GM20000 (cell line): ENCODE measurements at regions not wholly inside any gene's neighbourhood (a gene's known extent, or its start where the extent isn't known, plus 50 kb on each side); places are given as distances from the start of the nearest gene placed in this dataset.
A peak's percentile ranks its signal among the peaks of the same experiment; 100 is the strongest.

Source experiments
- DNase-seq: peaks from one replicate; pipeline ENCODE4 v3.0.0; 2012; ENCODE audit warnings: low spot score
- TF ChIP-seq, protein P1 (sequence below): IDR thresholded peaks from 2 replicates; pipeline ENCODE4 v1.5.1; 2012; ENCODE audit warnings: mild to moderate bottlenecking, control low read depth; ENCODE audit errors: extremely low read depth, missing control alignments

- no peak for DNase-seq
- TF ChIP-seq, protein P1, sequence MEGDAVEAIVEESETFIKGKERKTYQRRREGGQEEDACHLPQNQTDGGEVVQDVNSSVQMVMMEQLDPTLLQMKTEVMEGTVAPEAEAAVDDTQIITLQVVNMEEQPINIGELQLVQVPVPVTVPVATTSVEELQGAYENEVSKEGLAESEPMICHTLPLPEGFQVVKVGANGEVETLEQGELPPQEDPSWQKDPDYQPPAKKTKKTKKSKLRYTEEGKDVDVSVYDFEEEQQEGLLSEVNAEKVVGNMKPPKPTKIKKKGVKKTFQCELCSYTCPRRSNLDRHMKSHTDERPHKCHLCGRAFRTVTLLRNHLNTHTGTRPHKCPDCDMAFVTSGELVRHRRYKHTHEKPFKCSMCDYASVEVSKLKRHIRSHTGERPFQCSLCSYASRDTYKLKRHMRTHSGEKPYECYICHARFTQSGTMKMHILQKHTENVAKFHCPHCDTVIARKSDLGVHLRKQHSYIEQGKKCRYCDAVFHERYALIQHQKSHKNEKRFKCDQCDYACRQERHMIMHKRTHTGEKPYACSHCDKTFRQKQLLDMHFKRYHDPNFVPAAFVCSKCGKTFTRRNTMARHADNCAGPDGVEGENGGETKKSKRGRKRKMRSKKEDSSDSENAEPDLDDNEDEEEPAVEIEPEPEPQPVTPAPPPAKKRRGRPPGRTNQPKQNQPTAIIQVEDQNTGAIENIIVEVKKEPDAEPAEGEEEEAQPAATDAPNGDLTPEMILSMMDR = no peak
These were observed 207.8 kb downstream of the NDFIP2 start for GRCh38 chr13:79688741-79689140.

DNA sequence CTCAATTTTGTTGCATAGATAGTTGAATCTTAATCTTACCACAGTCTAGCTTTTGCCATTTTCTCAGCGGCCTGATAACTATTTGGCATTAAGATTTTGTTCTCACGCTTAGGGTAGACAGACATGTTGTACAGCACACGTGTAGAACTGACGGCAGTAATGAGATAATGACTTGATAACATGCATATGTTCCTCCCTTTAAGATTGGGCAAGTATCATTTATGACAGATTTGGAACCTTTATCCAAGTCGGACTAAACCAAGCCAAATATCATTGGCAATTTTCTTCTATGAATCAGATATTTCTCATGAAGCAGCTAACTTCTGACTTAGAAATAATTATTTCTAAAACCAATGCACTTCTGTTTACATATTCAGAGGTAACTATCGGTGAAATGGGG lies 205.5 kb downstream of the NDFIP2 start:
- TF ChIP-seq, protein P1 = no peak
- DNase-seq = no peak

GRCh38 chr13:79684371-79684770 lies 203.4 kb downstream of the NDFIP2 start:
- DNase-seq = no peak
- TF ChIP-seq, protein P1 = no peak

DNA sequence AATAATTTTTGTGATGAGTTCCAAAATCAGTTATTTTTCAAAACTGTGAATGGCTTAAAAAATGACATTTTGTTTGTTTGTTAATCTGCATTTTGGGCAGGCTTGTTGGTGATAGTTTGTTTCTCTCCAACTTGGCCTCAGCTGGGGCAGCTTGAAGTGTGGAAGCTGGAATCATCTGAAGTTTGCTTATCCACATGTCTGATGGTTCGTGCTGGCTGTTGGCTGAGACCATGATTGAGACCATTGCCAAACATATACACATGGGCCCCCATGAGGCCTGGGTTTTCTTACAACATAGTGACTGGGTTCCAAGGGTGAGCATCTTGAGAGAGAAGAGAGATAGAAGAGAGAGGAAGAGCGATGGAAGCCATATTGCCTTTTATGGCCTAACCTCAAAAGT lies 201.2 kb downstream of the NDFIP2 start:
- TF ChIP-seq, protein P1 = no peak
- DNase-seq = no peak

DNA sequence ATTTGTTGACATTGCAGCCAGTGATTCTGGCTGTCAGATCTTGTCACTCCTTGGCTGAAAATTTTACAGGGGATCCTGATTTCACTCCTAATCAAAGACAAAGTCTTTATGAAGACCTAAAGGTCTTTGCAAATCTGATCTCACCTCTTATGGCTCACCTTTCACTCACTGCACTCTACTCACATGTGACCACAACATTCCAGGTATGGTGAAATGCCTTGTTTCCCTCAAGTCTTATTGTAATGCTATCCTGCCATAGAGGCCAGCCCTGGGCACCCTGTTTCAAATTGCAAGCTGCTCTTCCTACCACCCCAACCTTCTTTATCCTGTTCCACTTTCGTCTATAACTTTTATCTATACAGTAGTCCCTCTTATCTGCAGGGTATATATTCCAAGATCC lies 200.1 kb downstream of the NDFIP2 start:
- DNase-seq = no peak
- TF ChIP-seq, protein P1 = no peak

- DNase-seq = no peak
- TF ChIP-seq, protein P1 = no peak
These were observed 199.5 kb downstream of the NDFIP2 start for GRCh38 chr13:79680485-79680884.

GRCh38 chr13:79679334-79679733 lies 198.4 kb downstream of the NDFIP2 start:
- DNase-seq = peak; percentile 15
- TF ChIP-seq, protein P1 = peak; percentile 83

DNA sequence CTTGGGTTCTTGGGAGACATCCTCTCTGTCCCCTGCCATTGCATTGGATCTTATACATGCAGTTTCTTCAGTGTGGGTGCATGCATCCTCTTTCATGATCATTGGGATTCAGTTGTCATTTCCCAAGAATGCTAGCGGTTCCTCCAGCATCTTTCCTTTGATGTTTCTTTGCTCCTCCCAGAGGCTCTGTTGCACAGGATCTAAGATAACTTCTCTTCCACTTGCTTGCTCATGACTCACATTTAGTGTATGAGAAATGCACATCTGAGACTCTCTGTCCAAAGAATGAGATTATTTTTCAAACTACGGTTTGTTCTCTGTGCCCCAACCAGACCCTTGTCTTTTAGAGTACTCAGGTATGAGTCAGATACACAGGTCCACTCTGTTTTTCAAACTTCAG lies 197.1 kb downstream of the NDFIP2 start:
- TF ChIP-seq, protein P1 = no peak
- no peak for DNase-seq
